ENCODE measurements at regions not wholly inside any gene's neighbourhood (a gene's known extent, or its start where the extent isn't known, plus 50 kb on each side); places are given as distances from the start of the nearest gene placed in this dataset.

DNA sequence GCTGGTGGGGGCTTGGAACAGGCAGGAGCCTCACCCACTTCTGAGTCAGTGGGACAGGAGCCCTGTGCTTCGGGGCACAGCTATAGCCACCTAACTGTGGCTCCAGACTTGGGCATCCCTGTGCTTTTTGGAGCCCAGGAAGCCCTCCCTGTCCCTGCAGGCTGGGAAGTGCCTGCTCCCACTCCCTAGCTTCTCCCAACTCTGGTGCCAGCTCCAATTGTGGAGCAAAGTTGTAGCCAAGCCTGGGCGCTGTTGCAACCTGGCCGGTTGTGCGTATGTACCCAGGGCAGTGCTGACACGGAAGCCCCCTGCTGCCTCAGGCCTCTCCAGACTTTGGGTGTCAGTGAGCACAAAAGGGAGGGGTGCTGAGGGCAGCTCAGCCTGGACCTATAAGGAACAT is 601.7 kb upstream of the GJE1 start:
- Histone ChIP-seq H3K27ac (no peak overlapping the region), H3K9me2 (ENCODE audit: insufficient read depth) (no peaks in the 10 kb centered on the region), H4K20me1 (ENCODE audit: insufficient read depth) (no peaks in the 10 kb centered on the region), H3F3A (ENCODE audit: insufficient read depth) (no peaks in the 10 kb centered on the region), H3K4me2 (ENCODE audit: unreplicated experiment) (no peak overlapping the region), H3K9me3 (ENCODE audit: low read depth) (no peaks in the 10 kb centered on the region), H3K4me3 (no peak overlapping the region), H3K79me2 (ENCODE audit: insufficient read depth) (no peaks in the 10 kb centered on the region), H3K36me3 (ENCODE audit: low read depth) (no peaks in the 10 kb centered on the region), H3K4me1 (ENCODE audit: insufficient read depth) (no peaks in the 10 kb centered on the region), H3K9ac (no peak overlapping the region), H2AFZ (no peak overlapping the region), H3K27me3 (replicated peaks; ENCODE audit: insufficient read depth) (no peaks in the 10 kb centered on the region)
- in situ Hi-C loops (cut with MboI) = no loop called here
- WGBS, 2 experiments (ENCODE audit: low coverage in 1 of 2, low lambda C conversion rate in 2 of 2, missing lambda C conversion rate in 2 of 2) = 82 to 86% methylated on average over 5 of the region's 5 CpGs
- DNase-seq = no peak
- TF ChIP-seq EZH2 (IDR thresholded peaks at IDR 0.05; ENCODE audit: insufficient read depth, poor library complexity, severe bottlenecking) (no peak), EZH2phosphoT487 (IDR thresholded peaks at IDR 0.05; ENCODE audit: insufficient read depth, low read depth) (no peak)

DNA sequence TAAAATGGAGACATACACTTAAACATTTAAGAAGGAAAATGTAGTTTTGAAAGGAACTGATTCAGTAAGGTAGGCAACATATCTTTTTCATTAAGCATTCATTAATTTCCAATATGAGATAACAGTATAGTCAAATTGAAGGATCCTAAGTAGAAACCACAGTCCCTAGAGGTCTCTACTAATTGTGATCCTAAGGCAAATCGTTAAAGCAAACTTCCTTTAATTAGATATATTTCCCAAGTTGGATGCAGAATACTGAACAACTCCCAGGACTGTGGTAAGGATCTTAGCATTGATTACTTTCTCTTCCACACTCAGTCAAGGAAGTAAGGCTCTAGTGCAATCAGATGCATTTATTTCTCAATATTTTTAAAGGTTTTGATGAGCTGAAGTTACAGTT is 604.1 kb upstream of the GJE1 start:
- H3K4me3 ChIP-seq = no peak overlapping the region
- H3K36me3 ChIP-seq (ENCODE audit: low read depth) = no peaks in the 10 kb centered on the region
- DNase-seq = no peak
- no peak overlapping the region for H2AFZ ChIP-seq
- H3K27me3 ChIP-seq (replicated peaks; ENCODE audit: insufficient read depth) = no peaks in the 10 kb centered on the region
- H3K4me1 ChIP-seq (ENCODE audit: insufficient read depth) = no peaks in the 10 kb centered on the region
- H3K9ac ChIP-seq = no peak overlapping the region
- H3K9me3 ChIP-seq (ENCODE audit: low read depth) = no peaks in the 10 kb centered on the region
- 79 to 89% methylated on average over 1 of the region's 1 CpG for WGBS, 2 experiments (ENCODE audit: low coverage in 1 of 2, low lambda C conversion rate in 2 of 2, missing lambda C conversion rate in 2 of 2)
- no peak overlapping the region for H3K4me2 ChIP-seq (ENCODE audit: unreplicated experiment)
- no peaks in the 10 kb centered on the region for H3K79me2 ChIP-seq (ENCODE audit: insufficient read depth)
- H4K20me1 ChIP-seq (ENCODE audit: insufficient read depth) = no peaks in the 10 kb centered on the region
- no peaks in the 10 kb centered on the region for H3F3A ChIP-seq (ENCODE audit: insufficient read depth)
- in situ Hi-C loops (cut with MboI) = no loop called here
- TF ChIP-seq EZH2phosphoT487 (IDR thresholded peaks at IDR 0.05; ENCODE audit: insufficient read depth, low read depth) = no peak
- no peak for TF ChIP-seq EZH2 (IDR thresholded peaks at IDR 0.05; ENCODE audit: insufficient read depth, poor library complexity, severe bottlenecking)
- H3K27ac ChIP-seq = no peak overlapping the region
- H3K9me2 ChIP-seq (ENCODE audit: insufficient read depth) = no peaks in the 10 kb centered on the region

DNA sequence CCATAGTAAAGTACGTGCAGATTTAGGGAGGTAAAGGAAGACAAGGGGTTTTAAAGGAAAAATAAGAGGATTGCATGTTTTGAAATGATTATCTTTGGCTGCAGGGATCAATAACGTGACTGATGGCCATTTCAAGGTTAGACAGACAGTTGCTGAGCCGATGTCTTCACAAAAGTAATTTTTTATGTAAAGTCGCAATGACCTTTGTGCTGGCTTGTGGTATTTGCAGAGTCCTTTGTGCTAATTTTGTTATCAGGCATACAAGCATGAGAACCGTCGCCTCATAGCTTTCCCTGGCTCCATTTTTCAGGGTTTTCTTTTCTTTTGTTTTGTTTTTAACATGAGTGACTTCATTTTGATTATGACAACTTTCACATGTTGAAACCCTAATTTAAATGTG is 605.7 kb upstream of the GJE1 start:
- no peaks in the 10 kb centered on the region for H3K9me2 ChIP-seq (ENCODE audit: insufficient read depth)
- no peaks in the 10 kb centered on the region for H3K79me2 ChIP-seq (ENCODE audit: insufficient read depth)
- WGBS, 2 experiments (ENCODE audit: low coverage in 1 of 2, low lambda C conversion rate in 2 of 2, missing lambda C conversion rate in 2 of 2) = 86 to 88% methylated on average over 6 of the region's 6 CpGs
- no peak for DNase-seq
- no peak overlapping the region for H3K4me3 ChIP-seq
- H3K9me3 ChIP-seq (ENCODE audit: low read depth) = no peaks in the 10 kb centered on the region
- no peak overlapping the region for H3K27ac ChIP-seq
- H3K27me3 ChIP-seq (replicated peaks; ENCODE audit: insufficient read depth) = no peaks in the 10 kb centered on the region
- no peaks in the 10 kb centered on the region for H3K36me3 ChIP-seq (ENCODE audit: low read depth)
- no peak overlapping the region for H3K9ac ChIP-seq
- in situ Hi-C loops (cut with MboI) = no loop called here
- no peaks in the 10 kb centered on the region for H3K4me1 ChIP-seq (ENCODE audit: insufficient read depth)
- no peak overlapping the region for H2AFZ ChIP-seq
- no peak overlapping the region for H3K4me2 ChIP-seq (ENCODE audit: unreplicated experiment)
- no peaks in the 10 kb centered on the region for H4K20me1 ChIP-seq (ENCODE audit: insufficient read depth)
- no peaks in the 10 kb centered on the region for H3F3A ChIP-seq (ENCODE audit: insufficient read depth)
- no peak for TF ChIP-seq EZH2 (IDR thresholded peaks at IDR 0.05; ENCODE audit: insufficient read depth, poor library complexity, severe bottlenecking)
- TF ChIP-seq EZH2phosphoT487 (IDR thresholded peaks at IDR 0.05; ENCODE audit: insufficient read depth, low read depth) = no peak

DNA sequence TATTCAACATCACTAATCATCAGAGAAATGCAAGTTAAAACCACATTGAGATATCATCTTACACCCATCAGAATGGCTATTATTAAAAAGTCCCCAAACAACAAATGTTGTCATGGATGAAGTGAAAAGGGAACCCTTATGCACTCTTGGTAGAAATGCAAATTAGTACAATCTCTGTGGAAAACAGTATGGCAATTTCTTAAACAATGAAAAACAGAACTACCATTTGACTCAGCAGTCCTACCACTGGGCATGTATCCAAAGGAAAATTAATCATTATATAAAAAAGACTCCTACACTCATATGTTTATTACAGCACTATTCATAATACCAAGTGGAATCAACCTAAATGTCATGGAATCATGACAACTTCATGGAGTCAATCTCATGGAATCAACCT is 611.3 kb upstream of the GJE1 start:
- DNase-seq = peak; percentile 3
- no peaks in the 10 kb centered on the region for H3K36me3 ChIP-seq (ENCODE audit: low read depth)
- in situ Hi-C loops (cut with MboI) = no loop called here

DNA sequence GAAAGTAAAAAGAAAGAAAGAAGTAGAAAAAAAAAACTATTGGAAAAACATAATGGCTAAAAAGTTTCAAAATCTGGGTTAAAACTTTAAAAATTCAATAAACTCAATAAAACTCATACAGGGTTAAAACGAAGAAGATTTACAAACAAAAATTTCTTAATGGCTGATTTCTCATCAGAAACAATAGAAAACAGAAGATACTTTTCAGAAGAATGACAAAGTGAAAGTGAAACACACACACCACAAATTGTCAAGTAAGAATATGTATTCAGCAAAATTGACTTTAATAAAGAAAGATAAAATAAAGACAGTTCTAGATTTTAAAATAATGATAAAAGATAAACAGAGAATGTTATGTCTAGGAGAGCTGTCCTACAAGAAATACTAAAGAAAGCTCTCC is 618.9 kb upstream of the GJE1 start:
- Histone ChIP-seq H2AFZ (peak overlapping the region; percentile 83), H3K4me3 (peak overlapping the region; percentile 62), H3K9me3 (ENCODE audit: low read depth) (no peaks in the 10 kb centered on the region), H3K36me3 (ENCODE audit: low read depth) (no peaks in the 10 kb centered on the region), H3K9ac (peak overlapping the region; percentile 56), H4K20me1 (ENCODE audit: insufficient read depth) (no peaks in the 10 kb centered on the region), H3F3A (ENCODE audit: insufficient read depth) (no peaks in the 10 kb centered on the region), H3K4me2 (ENCODE audit: unreplicated experiment) (peak overlapping the region; percentile 84), H3K4me1 (ENCODE audit: insufficient read depth) (0 out of 2 replicates have a peak, but pooled peaks cover 10% of the 10 kb centered on the region), H3K9me2 (ENCODE audit: insufficient read depth) (no peaks in the 10 kb centered on the region), H3K27me3 (replicated peaks; ENCODE audit: insufficient read depth) (no peaks in the 10 kb centered on the region), H3K27ac (no peak overlapping the region), H3K79me2 (ENCODE audit: insufficient read depth) (no peaks in the 10 kb centered on the region)
- in situ Hi-C loops (cut with MboI) = no loop called here
- WGBS, 2 experiments (ENCODE audit: low coverage in 1 of 2, low lambda C conversion rate in 2 of 2, missing lambda C conversion rate in 2 of 2) = 0 to 4% methylated on average over 1 of the region's 1 CpG
- DNase-seq = peak; percentile 26
- TF ChIP-seq EZH2phosphoT487 (IDR thresholded peaks at IDR 0.05; ENCODE audit: insufficient read depth, low read depth) (no peak), EZH2 (IDR thresholded peaks at IDR 0.05; ENCODE audit: insufficient read depth, poor library complexity, severe bottlenecking) (no peak)

More for the DNA sequence above, 611.3 kb upstream of the GJE1 start:
- no peaks in the 10 kb centered on the region for H3F3A ChIP-seq (ENCODE audit: insufficient read depth)
- no peak overlapping the region for H3K9ac ChIP-seq
- H3K27me3 ChIP-seq (replicated peaks; ENCODE audit: insufficient read depth) = no peaks in the 10 kb centered on the region
- H3K9me3 ChIP-seq (ENCODE audit: low read depth) = no peaks in the 10 kb centered on the region
- no peaks in the 10 kb centered on the region for H3K4me1 ChIP-seq (ENCODE audit: insufficient read depth)
- no peak overlapping the region for H3K4me2 ChIP-seq (ENCODE audit: unreplicated experiment)
- no peak overlapping the region for H3K27ac ChIP-seq
- H2AFZ ChIP-seq = no peak overlapping the region
- no peaks in the 10 kb centered on the region for H4K20me1 ChIP-seq (ENCODE audit: insufficient read depth)
- no peaks in the 10 kb centered on the region for H3K79me2 ChIP-seq (ENCODE audit: insufficient read depth)
- TF ChIP-seq EZH2phosphoT487 (IDR thresholded peaks at IDR 0.05; ENCODE audit: insufficient read depth, low read depth) (no peak), EZH2 (IDR thresholded peaks at IDR 0.05; ENCODE audit: insufficient read depth, poor library complexity, severe bottlenecking) (no peak)
- H3K9me2 ChIP-seq (ENCODE audit: insufficient read depth) = no peaks in the 10 kb centered on the region
- no peak overlapping the region for H3K4me3 ChIP-seq

All from GM23248 (cell line).